HG03575 (cell line): ENCODE measurements at regions not wholly inside any gene's neighbourhood (a gene's known extent, or its start where the extent isn't known, plus 50 kb on each side); places are given as distances from the start of the nearest gene placed in this dataset.

ENCODE experiments used
- ATAC-seq: cut with Tn5 transposase; IDR thresholded peaks from one replicate; pipeline ENCODE4 v1.9.1; 2021; ENCODE audit not compliant: unreplicated experiment, insufficient number of reproducible peaks, low FRiP score; ENCODE audit errors: extremely low read depth

- ATAC-seq: no peak
These were observed 101.9 kb downstream of the GAS2L3 start for GRCh38 chr12:100675432-100675831.

- no peak for ATAC-seq
These were observed 107.6 kb downstream of the GAS2L3 start for GRCh38 chr12:100681074-100681473.

- ATAC-seq: no peak
These were observed 108.7 kb downstream of the GAS2L3 start for GRCh38 chr12:100682178-100682577.

- ATAC-seq: no peak
These were observed 106.9 kb upstream of the ANO4 start for GRCh38 chr12:100687686-100688085.

GRCh38 chr12:100688451-100688864 lies 106.1 kb upstream of the ANO4 start:
- ATAC-seq: no peak

GRCh38 chr12:100692502-100692901 lies 102.1 kb upstream of the ANO4 start:
- ATAC-seq: no peak

GRCh38 chr12:100698518-100698917 lies 96.1 kb upstream of the ANO4 start:
- no peak for ATAC-seq

- no peak for ATAC-seq
These were observed 95.4 kb upstream of the ANO4 start for GRCh38 chr12:100699209-100699608.

GRCh38 chr12:100703337-100703736 lies 91.2 kb upstream of the ANO4 start:
- ATAC-seq: no peak

GRCh38 chr12:100703868-100704267 lies 90.7 kb upstream of the ANO4 start:
- ATAC-seq: no peak

- no peak for ATAC-seq
These were observed 88.5 kb upstream of the ANO4 start for GRCh38 chr12:100706033-100706432.

- no peak for ATAC-seq
These were observed 86.0 kb upstream of the ANO4 start for GRCh38 chr12:100708591-100708990.

- ATAC-seq: no peak
These were observed 78.3 kb upstream of the ANO4 start for GRCh38 chr12:100715976-100716944.

GRCh38 chr12:100716945-100717732 lies 77.4 kb upstream of the ANO4 start:
- no peak for ATAC-seq

- ATAC-seq: no peak
These were observed 76.9 kb upstream of the ANO4 start for GRCh38 chr12:100717733-100718067.

- ATAC-seq: no peak
These were observed 76.4 kb upstream of the ANO4 start for GRCh38 chr12:100718187-100718586.

- ATAC-seq: no peak
These were observed 74.4 kb upstream of the ANO4 start for GRCh38 chr12:100720016-100720654.

GRCh38 chr12:100721169-100721568 lies 73.4 kb upstream of the ANO4 start:
- ATAC-seq: no peak

- no peak for ATAC-seq
These were observed 70.5 kb upstream of the ANO4 start for GRCh38 chr12:100724071-100724470.
